Muscle of back (tissue), 3 donors: ENCODE measurements at regions not wholly inside any gene's neighbourhood (a gene's known extent, or its start where the extent isn't known, plus 50 kb on each side); places are given as distances from the start of the nearest gene placed in this dataset.
A peak's percentile ranks its signal among the peaks of the same experiment; 100 is the strongest.
"Not testable (repeated sequence)": the region's sequence is repeated elsewhere in the genome, so short reads cannot be mapped to it uniquely, and the experiment has no call there.

Source experiments
- DNase-seq, 3 donors: peaks; one replicate each; pipeline versions ENCODE4 v3.0.0 to v3.0.0-alpha.2; 2013

GRCh38 chr6:168938546-168938945 lies 315.1 kb downstream of the THBS2 start:
- no peak for DNase-seq

- no peak for DNase-seq
These were observed 316.6 kb downstream of the THBS2 start for GRCh38 chr6:168937054-168937453.

- no peak for DNase-seq
These were observed 318.0 kb downstream of the THBS2 start for GRCh38 chr6:168935628-168936010.

- no peak for DNase-seq
These were observed 318.7 kb downstream of the THBS2 start for GRCh38 chr6:168934660-168935627.

- DNase-seq: not testable (repeated sequence)
These were observed 321.5 kb downstream of the THBS2 start for GRCh38 chr6:168932171-168932570.

GRCh38 chr6:168931072-168931471 lies 322.6 kb downstream of the THBS2 start:
- DNase-seq: not testable (repeated sequence)

GRCh38 chr6:168929871-168930450 lies 323.7 kb downstream of the THBS2 start:
- DNase-seq: no peak

GRCh38 chr6:168928012-168928411 lies 325.6 kb downstream of the THBS2 start:
- DNase-seq: no peak

- no peak for DNase-seq
These were observed 326.6 kb downstream of the THBS2 start for GRCh38 chr6:168927026-168927425.

- DNase-seq: no peak
These were observed 327.3 kb downstream of the THBS2 start for GRCh38 chr6:168926306-168926705.

GRCh38 chr6:168925671-168926070 lies 328.0 kb downstream of the THBS2 start:
- no peak for DNase-seq

GRCh38 chr6:168923171-168923570 lies 330.5 kb downstream of the THBS2 start:
- no peak for DNase-seq

- DNase-seq: no peak
These were observed 331.2 kb downstream of the THBS2 start for GRCh38 chr6:168922436-168922835.

- DNase-seq: no peak
These were observed 333.4 kb downstream of the THBS2 start for GRCh38 chr6:168920289-168920688.

- DNase-seq: no peak
These were observed 334.0 kb downstream of the THBS2 start for GRCh38 chr6:168919470-168920179.

GRCh38 chr6:168916576-168917211 lies 337.0 kb downstream of the THBS2 start:
- DNase-seq: peak; percentile 51 to 73 (median 51)

- DNase-seq: no peak
These were observed 337.8 kb downstream of the THBS2 start for GRCh38 chr6:168915855-168916254.

- no peak for DNase-seq
These were observed 338.4 kb downstream of the THBS2 start for GRCh38 chr6:168915242-168915641.

GRCh38 chr6:168913866-168914469 lies 339.7 kb downstream of the THBS2 start:
- DNase-seq: no peak

- DNase-seq: not testable (repeated sequence)
These were observed 340.3 kb downstream of the THBS2 start for GRCh38 chr6:168913231-168913865.

GRCh38 chr6:168909288-168909687 lies 344.4 kb downstream of the THBS2 start:
- no peak for DNase-seq
